ENCODE measurements at regions not wholly inside any gene's neighbourhood (a gene's known extent, or its start where the extent isn't known, plus 50 kb on each side); places are given as distances from the start of the nearest gene placed in this dataset.

DNA sequence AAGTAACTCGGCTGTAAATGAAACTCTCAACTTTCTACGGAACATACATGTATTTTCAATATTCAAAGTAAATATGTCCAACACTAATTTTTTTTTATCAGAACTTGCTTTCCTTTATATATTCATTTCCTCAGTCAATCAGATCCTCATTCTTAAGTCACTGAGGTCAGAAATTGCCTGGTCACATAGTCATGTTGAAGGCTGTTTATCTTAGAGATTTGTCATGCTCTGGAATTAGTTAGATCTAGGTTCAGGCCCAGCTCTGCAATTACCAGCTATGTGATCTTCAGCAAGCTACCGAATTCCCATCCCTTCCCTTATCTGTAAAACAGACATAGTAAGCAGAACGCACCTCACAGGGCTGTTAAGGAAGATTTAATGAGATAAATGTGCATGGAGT, 228.8 kb downstream of the SPCS3 start:
- Mint-ChIP-seq H3K27ac (no peak overlapping the region), H3K27me3 (peaks cover 0 to 3% of the 10 kb centered on the region in 2 donors), H3K4me3 (no peak overlapping the region), H3K9me3 (peaks cover 0 to 9% (median 1%) of the 10 kb centered on the region in 8 donors), H3K4me1 (no peaks in the 10 kb centered on the region), H3K36me3 (no peaks in the 10 kb centered on the region)
- Histone ChIP-seq H3K4me3 (ENCODE audit: low read length in 2 of 2) (no peak overlapping the region), H3K36me3 (ENCODE audit: insufficient read depth, low read length) (no peaks in the 10 kb centered on the region), H3K27ac (ENCODE audit: low read depth, low read length) (no peak overlapping the region), H3K9me3 (ENCODE audit: control insufficient read depth in 1 of 2, low read length in 2 of 2) (no peaks in the 10 kb centered on the region), H3K27me3 (ENCODE audit: insufficient read depth, low read length) (no peaks in the 10 kb centered on the region), H3K4me1 (ENCODE audit: insufficient read depth, low read length) (no peaks in the 10 kb centered on the region)
- CTCF ChIA-PET (ENCODE audit: partially characterized antibody), result no interaction called here
- POLR2A ChIA-PET (ENCODE audit: partially characterized antibody), result no interaction called here
- intact Hi-C loops (cut with micrococcal nuclease), result no loop called here
- DNase-seq, result no peak

DNA sequence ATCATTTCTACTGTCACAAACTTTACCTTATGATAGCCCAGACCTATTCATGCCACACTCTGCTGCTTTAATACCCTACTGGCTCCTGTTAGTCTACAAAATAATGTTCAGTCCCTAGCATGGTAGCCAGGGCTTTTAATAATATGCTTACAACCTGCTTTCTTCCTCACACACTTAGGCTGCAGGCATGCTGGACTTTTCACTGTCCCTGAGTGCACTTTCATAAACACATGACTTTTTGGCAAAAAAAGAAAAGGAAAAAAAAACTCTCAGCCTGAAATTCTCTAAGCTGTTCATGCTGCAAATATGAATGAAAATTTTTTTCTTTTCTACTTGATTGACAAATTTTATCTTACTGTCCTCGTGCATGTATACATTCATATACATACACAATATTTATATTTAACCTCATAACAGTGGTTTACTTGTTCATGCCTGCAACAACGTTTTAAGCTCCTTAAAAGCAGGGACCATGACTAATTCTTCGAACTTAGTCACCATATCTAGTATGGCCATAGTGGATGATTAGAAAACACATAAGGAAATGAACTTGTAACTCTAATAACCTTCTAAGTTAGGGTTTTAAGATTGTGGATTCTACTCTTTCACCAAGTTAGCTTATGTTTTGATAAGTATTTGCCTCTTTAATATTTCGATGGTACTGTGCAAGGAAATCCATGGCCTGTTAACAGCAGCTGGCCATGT, 229.5 kb downstream of the SPCS3 start:
- Histone ChIP-seq H3K4me3 (ENCODE audit: low read length in 2 of 2) (no peak overlapping the region), H3K27me3 (ENCODE audit: insufficient read depth, low read length) (no peaks in the 10 kb centered on the region), H3K4me1 (ENCODE audit: insufficient read depth, low read length) (no peaks in the 10 kb centered on the region), H3K9me3 (ENCODE audit: control insufficient read depth in 1 of 2, low read length in 2 of 2) (no peaks in the 10 kb centered on the region), H3K27ac (ENCODE audit: low read depth, low read length) (no peak overlapping the region), H3K36me3 (ENCODE audit: insufficient read depth, low read length) (no peaks in the 10 kb centered on the region)
- intact Hi-C loops (cut with micrococcal nuclease), result no loop called here
- DNase-seq, result no peak
- Mint-ChIP-seq H3K4me1 (no peaks in the 10 kb centered on the region), H3K27ac (no peak overlapping the region), H3K27me3 (peaks cover 0 to 3% of the 10 kb centered on the region in 2 donors), H3K9me3 (peaks cover 0 to 10% (median 3%) of the 10 kb centered on the region in 8 donors), H3K36me3 (no peaks in the 10 kb centered on the region), H3K4me3 (no peak overlapping the region)
- ChIA-PET POLR2A (ENCODE audit: partially characterized antibody) (no interaction called here), CTCF (ENCODE audit: partially characterized antibody) (no interaction called here)

DNA sequence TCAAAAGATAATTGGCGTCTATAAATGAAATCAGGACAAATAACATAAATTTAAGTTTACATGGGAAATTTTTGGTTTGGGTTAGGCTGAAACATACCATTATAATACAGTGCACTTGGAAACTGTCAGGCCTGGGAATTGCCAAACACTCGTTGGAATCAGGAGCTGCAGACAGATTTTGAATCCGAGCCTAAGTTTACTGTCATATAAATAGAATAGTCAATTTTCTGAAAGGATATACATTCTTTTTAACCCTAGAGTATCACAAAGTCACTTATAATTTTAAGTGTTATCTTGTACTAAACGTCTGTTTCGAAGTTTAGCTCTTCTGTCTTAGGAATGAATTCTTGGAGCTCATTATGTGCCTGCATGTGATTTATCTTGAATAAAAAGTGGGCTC, 234.1 kb downstream of the VEGFC start:
- H3K9me3 ChIP-seq (ENCODE audit: control insufficient read depth in 1 of 2, low read length in 2 of 2), result no peaks in the 10 kb centered on the region
- Mint-ChIP-seq H3K4me1 (no peaks in the 10 kb centered on the region), H3K27ac (no peak overlapping the region), H3K36me3 (no peaks in the 10 kb centered on the region), H3K9me3 (peaks cover 0 to 4% (median 2%) of the 10 kb centered on the region in 8 donors), H3K27me3 (no peaks in the 10 kb centered on the region), H3K4me3 (no peak overlapping the region)
- no peak for DNase-seq
- intact Hi-C loops (cut with micrococcal nuclease), result no loop called here
- ChIA-PET CTCF (ENCODE audit: partially characterized antibody) (no interaction called here), POLR2A (ENCODE audit: partially characterized antibody) (no interaction called here)
- H3K4me3 ChIP-seq (ENCODE audit: low read length in 2 of 2), result no peak overlapping the region
- no peak overlapping the region for H3K27ac ChIP-seq (ENCODE audit: low read depth, low read length)
- H3K27me3 ChIP-seq (ENCODE audit: insufficient read depth, low read length), result no peaks in the 10 kb centered on the region
- H3K4me1 ChIP-seq (ENCODE audit: insufficient read depth, low read length), result no peaks in the 10 kb centered on the region
- H3K36me3 ChIP-seq (ENCODE audit: insufficient read depth, low read length), result no peaks in the 10 kb centered on the region

DNA sequence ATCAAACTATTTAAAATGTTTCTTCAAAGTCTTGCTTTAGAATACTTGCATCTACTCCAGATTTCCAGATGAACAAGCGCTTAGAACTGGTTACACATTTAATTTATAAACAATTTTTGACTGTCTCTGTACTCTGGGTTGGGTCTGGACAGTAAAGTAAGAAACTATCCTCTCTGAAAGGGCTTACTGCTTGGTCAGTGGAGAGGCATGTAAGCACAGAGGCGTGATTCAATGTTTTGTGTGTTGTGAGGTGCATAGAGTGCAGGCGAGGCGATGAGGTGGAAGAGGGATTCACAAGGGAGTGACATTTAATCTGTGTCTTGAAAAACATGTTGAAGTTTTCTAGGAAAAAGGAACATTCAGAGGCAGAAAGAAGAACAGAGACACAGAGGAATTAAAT, 231.4 kb downstream of the VEGFC start:
- Histone ChIP-seq H3K27ac (ENCODE audit: low read depth, low read length) (no peak overlapping the region), H3K36me3 (ENCODE audit: insufficient read depth, low read length) (no peaks in the 10 kb centered on the region), H3K9me3 (ENCODE audit: control insufficient read depth in 1 of 2, low read length in 2 of 2) (no peaks in the 10 kb centered on the region), H3K27me3 (ENCODE audit: insufficient read depth, low read length) (no peaks in the 10 kb centered on the region), H3K4me3 (ENCODE audit: low read length in 2 of 2) (no peak overlapping the region), H3K4me1 (ENCODE audit: insufficient read depth, low read length) (no peaks in the 10 kb centered on the region)
- H3K9me3 Mint-ChIP-seq, result peaks cover 0 to 4% (median 0%) of the 10 kb centered on the region in 8 donors
- no peaks in the 10 kb centered on the region for H3K27me3 Mint-ChIP-seq
- no peak overlapping the region for H3K4me3 Mint-ChIP-seq
- ChIA-PET CTCF (ENCODE audit: partially characterized antibody) (no interaction called here), POLR2A (ENCODE audit: partially characterized antibody) (no interaction called here)
- DNase-seq, result no peak
- H3K4me1 Mint-ChIP-seq, result no peaks in the 10 kb centered on the region
- no peak overlapping the region for H3K27ac Mint-ChIP-seq
- H3K36me3 Mint-ChIP-seq, result no peaks in the 10 kb centered on the region
- intact Hi-C loops (cut with micrococcal nuclease), result no loop called here

DNA sequence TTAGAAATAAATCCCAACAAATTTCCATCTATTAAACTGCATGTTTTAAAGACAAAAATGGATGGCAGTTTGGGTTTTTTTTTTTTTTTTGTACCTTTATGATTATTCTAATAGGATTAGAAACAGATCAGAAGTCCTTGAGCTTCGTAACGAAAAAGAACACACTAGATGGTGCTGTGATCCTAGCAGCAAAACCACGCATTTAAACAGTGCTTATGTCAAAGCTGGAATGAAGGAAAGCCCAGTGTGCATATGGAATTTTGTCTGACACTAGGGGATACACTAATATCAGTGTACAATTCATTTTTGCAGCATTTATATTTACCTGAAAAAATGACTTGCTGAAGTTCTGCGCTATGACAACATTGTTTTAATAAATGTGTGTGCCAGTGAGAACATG, 229.1 kb downstream of the VEGFC start:
- Mint-ChIP-seq H3K4me3 (no peak overlapping the region), H3K4me1 (no peaks in the 10 kb centered on the region), H3K36me3 (no peaks in the 10 kb centered on the region), H3K9me3 (peaks cover 0 to 4% (median 0%) of the 10 kb centered on the region in 8 donors), H3K27me3 (no peaks in the 10 kb centered on the region), H3K27ac (no peak overlapping the region)
- H3K4me3 ChIP-seq (ENCODE audit: low read length in 2 of 2), result no peak overlapping the region
- no peaks in the 10 kb centered on the region for H3K4me1 ChIP-seq (ENCODE audit: insufficient read depth, low read length)
- DNase-seq, result no peak
- H3K27me3 ChIP-seq (ENCODE audit: insufficient read depth, low read length), result no peaks in the 10 kb centered on the region
- H3K36me3 ChIP-seq (ENCODE audit: insufficient read depth, low read length), result no peaks in the 10 kb centered on the region
- intact Hi-C loops (cut with micrococcal nuclease), result no loop called here
- H3K27ac ChIP-seq (ENCODE audit: low read depth, low read length), result no peak overlapping the region
- no peaks in the 10 kb centered on the region for H3K9me3 ChIP-seq (ENCODE audit: control insufficient read depth in 1 of 2, low read length in 2 of 2)
- POLR2A ChIA-PET (ENCODE audit: partially characterized antibody), result no interaction called here
- CTCF ChIA-PET (ENCODE audit: partially characterized antibody), result no interaction called here

DNA sequence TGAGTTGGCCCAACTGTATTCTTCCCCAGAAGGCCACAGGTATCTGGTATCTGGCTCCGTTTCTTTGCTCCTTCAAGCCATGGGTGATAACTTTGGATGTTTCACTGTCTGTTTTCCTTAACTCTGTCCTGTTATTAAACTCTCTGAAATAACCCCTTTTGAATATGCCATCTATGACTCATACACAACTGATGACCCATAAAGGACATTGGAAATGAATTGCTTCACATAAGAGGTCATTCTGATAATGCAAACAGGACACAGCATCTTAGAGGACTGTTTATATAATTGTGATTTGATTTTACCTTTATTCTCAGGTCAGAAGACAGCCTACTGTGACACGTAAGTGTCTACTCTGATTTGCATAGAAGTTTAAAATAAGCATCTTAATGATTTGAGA, 227.7 kb downstream of the VEGFC start:
- intact Hi-C loops (cut with micrococcal nuclease), result no loop called here
- Mint-ChIP-seq H3K27ac (no peak overlapping the region), H3K4me1 (no peaks in the 10 kb centered on the region), H3K9me3 (peaks cover 0 to 4% (median 0%) of the 10 kb centered on the region in 8 donors), H3K4me3 (no peak overlapping the region), H3K27me3 (no peaks in the 10 kb centered on the region), H3K36me3 (no peaks in the 10 kb centered on the region)
- H3K9me3 ChIP-seq (ENCODE audit: control insufficient read depth in 1 of 2, low read length in 2 of 2), result no peaks in the 10 kb centered on the region
- H3K27me3 ChIP-seq (ENCODE audit: insufficient read depth, low read length), result no peaks in the 10 kb centered on the region
- H3K4me1 ChIP-seq (ENCODE audit: insufficient read depth, low read length), result no peaks in the 10 kb centered on the region
- H3K36me3 ChIP-seq (ENCODE audit: insufficient read depth, low read length), result no peaks in the 10 kb centered on the region
- POLR2A ChIA-PET (ENCODE audit: partially characterized antibody), result no interaction called here
- no peak overlapping the region for H3K4me3 ChIP-seq (ENCODE audit: low read length in 2 of 2)
- no peak for DNase-seq
- no peak overlapping the region for H3K27ac ChIP-seq (ENCODE audit: low read depth, low read length)
- CTCF ChIA-PET (ENCODE audit: partially characterized antibody), result no interaction called here

DNA sequence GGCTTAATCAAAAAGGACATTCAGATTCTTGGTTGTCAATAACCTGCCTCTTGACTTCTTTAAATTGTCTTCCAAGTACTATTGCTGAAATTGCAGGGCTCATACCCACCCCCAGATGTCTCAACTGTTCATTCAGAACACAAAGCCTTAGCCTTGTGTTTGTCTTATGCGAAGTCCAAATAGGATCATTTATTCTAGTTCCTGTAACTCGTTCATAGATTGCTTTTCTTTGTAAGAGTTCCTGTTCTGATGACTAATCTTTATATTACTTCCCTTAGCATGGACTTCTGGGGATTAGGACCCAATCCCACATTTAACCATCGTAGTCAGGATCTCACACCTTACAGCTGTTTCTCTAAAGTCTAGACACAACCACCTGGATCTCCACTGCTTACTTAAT, 226.0 kb downstream of the VEGFC start:
- POLR2A ChIA-PET (ENCODE audit: partially characterized antibody), result no interaction called here

DNA sequence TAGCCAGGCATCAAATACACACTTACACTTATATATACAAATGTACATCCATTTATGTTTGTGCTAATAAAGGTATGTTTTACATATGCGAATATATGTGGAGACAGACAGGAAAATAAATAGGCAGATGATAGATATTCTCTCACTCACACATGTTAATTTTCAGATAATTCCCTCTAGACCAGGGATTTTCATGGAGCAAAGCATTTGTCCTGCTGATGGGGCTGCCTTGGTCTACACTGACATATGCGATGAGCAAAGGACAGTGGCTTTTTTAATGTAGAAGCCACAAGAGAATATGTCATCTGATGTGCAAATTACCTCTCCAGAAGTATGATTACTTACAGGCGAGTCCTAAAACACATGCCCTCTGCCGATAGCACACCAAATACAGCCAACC, 224.5 kb downstream of the VEGFC start:
- no peaks in the 10 kb centered on the region for H3K4me1 Mint-ChIP-seq
- no peak overlapping the region for H3K27ac ChIP-seq (ENCODE audit: low read depth, low read length)
- POLR2A ChIA-PET (ENCODE audit: partially characterized antibody), result no interaction called here
- H3K27me3 Mint-ChIP-seq, result no peaks in the 10 kb centered on the region
- H3K4me3 ChIP-seq (ENCODE audit: low read length in 2 of 2), result no peak overlapping the region
- H3K4me3 Mint-ChIP-seq, result no peak overlapping the region
- no peaks in the 10 kb centered on the region for H3K27me3 ChIP-seq (ENCODE audit: insufficient read depth, low read length)
- H3K9me3 Mint-ChIP-seq, result peaks cover 0 to 2% (median 0%) of the 10 kb centered on the region in 8 donors
- H3K27ac Mint-ChIP-seq, result no peak overlapping the region
- H3K36me3 ChIP-seq (ENCODE audit: insufficient read depth, low read length), result no peaks in the 10 kb centered on the region
- no peaks in the 10 kb centered on the region for H3K4me1 ChIP-seq (ENCODE audit: insufficient read depth, low read length)
- DNase-seq, result no peak
- CTCF ChIA-PET (ENCODE audit: partially characterized antibody), result no interaction called here
- no peaks in the 10 kb centered on the region for H3K9me3 ChIP-seq (ENCODE audit: control insufficient read depth in 1 of 2, low read length in 2 of 2)
- no peaks in the 10 kb centered on the region for H3K36me3 Mint-ChIP-seq
- intact Hi-C loops (cut with micrococcal nuclease), result no loop called here

More for the DNA sequence above, 226.0 kb downstream of the VEGFC start:
- H3K4me3 Mint-ChIP-seq, result no peak overlapping the region
- intact Hi-C loops (cut with micrococcal nuclease), result no loop called here
- CTCF ChIA-PET (ENCODE audit: partially characterized antibody), result no interaction called here
- H3K9me3 Mint-ChIP-seq, result peaks cover 0 to 4% (median 0%) of the 10 kb centered on the region in 8 donors
- no peaks in the 10 kb centered on the region for H3K27me3 ChIP-seq (ENCODE audit: insufficient read depth, low read length)
- no peaks in the 10 kb centered on the region for H3K9me3 ChIP-seq (ENCODE audit: control insufficient read depth in 1 of 2, low read length in 2 of 2)
- no peak for DNase-seq
- H3K4me1 ChIP-seq (ENCODE audit: insufficient read depth, low read length), result no peaks in the 10 kb centered on the region
- no peak overlapping the region for H3K4me3 ChIP-seq (ENCODE audit: low read length in 2 of 2)
- H3K27ac ChIP-seq (ENCODE audit: low read depth, low read length), result no peak overlapping the region
- no peaks in the 10 kb centered on the region for H3K36me3 Mint-ChIP-seq
- no peaks in the 10 kb centered on the region for H3K4me1 Mint-ChIP-seq
- H3K36me3 ChIP-seq (ENCODE audit: insufficient read depth, low read length), result no peaks in the 10 kb centered on the region
- no peak overlapping the region for H3K27ac Mint-ChIP-seq
- H3K27me3 Mint-ChIP-seq, result no peaks in the 10 kb centered on the region
